Muscle layer of colon (tissue), 2 donors: ENCODE measurements at regions not wholly inside any gene's neighbourhood (a gene's known extent, or its start where the extent isn't known, plus 50 kb on each side); places are given as distances from the start of the nearest gene placed in this dataset.

Source experiments
- H3K27ac ChIP-seq: one replicate; pipeline ENCODE4 v1.7.0; 2013; ENCODE audit warnings: low read depth, mild to moderate bottlenecking, low read length, moderate library complexity
- H3K27me3 ChIP-seq, 2 donors: one replicate each; pipeline ENCODE4 v1.7.0; 2013; ENCODE audit warnings: low read length in 2 of 2, mild to moderate bottlenecking in 2 of 2; ENCODE audit not compliant: insufficient read depth in 2 of 2, control insufficient read depth in 1 of 2
- H3K36me3 ChIP-seq: one replicate; pipeline ENCODE4 v1.7.0; 2013; ENCODE audit warnings: mild to moderate bottlenecking, low read length; ENCODE audit not compliant: insufficient read depth
- H3K4me1 ChIP-seq: one replicate; pipeline ENCODE4 v1.7.0; 2013; ENCODE audit warnings: mild to moderate bottlenecking, low read length; ENCODE audit not compliant: insufficient read depth
- H3K4me3 ChIP-seq, 2 donors: one replicate each; pipeline ENCODE4 v1.7.0; 2013; ENCODE audit warnings: low read length in 2 of 2, low read depth in 1 of 2, mild to moderate bottlenecking in 1 of 2, moderate library complexity in 1 of 2
- H3K9ac ChIP-seq: one replicate; pipeline ENCODE4 v1.7.0; 2013; ENCODE audit warnings: low read length
- H3K9me3 ChIP-seq: one replicate; pipeline ENCODE4 v1.7.0; 2013; ENCODE audit warnings: mild to moderate bottlenecking, low read length
- donor health status: abdominal sarcoma.
- donor health status: Adenocarcinoma of cecum.

DNA sequence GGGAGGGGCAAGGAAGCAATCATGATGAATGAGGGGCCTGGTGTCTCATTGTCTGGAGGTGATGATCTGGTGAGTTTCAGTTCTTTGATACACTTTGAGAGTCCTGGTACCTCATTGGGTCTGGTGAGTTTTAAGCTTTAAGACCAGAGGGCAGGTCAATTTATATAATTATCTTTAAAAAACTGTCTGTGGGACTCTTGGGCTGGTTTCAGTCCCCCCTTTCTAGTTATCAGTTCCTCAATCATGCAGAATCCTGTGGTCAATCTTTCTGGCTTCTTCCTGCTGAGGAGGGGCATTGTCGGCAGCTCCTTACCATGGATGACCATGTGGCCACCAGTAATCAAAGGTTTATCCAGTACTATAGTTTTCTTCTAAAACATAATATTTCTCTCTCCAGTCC, 789.1 kb downstream of the PCDH18 start:
- no peaks in the 10 kb centered on the region for H3K27me3 ChIP-seq
- no peaks in the 10 kb centered on the region for H3K9me3 ChIP-seq
- no peaks in the 10 kb centered on the region for H3K4me1 ChIP-seq
- no peak overlapping the region for H3K4me3 ChIP-seq
- H3K36me3 ChIP-seq, result no peaks in the 10 kb centered on the region
- no peak overlapping the region for H3K9ac ChIP-seq
- H3K27ac ChIP-seq, result no peak overlapping the region

GRCh38 chr4:136742333-136742732, 790.0 kb downstream of the PCDH18 start:
- H3K9ac ChIP-seq, result no peak overlapping the region
- no peaks in the 10 kb centered on the region for H3K4me1 ChIP-seq
- no peak overlapping the region for H3K4me3 ChIP-seq
- H3K27me3 ChIP-seq, result no peaks in the 10 kb centered on the region
- H3K36me3 ChIP-seq, result no peaks in the 10 kb centered on the region
- no peak overlapping the region for H3K27ac ChIP-seq
- H3K9me3 ChIP-seq, result no peaks in the 10 kb centered on the region

DNA sequence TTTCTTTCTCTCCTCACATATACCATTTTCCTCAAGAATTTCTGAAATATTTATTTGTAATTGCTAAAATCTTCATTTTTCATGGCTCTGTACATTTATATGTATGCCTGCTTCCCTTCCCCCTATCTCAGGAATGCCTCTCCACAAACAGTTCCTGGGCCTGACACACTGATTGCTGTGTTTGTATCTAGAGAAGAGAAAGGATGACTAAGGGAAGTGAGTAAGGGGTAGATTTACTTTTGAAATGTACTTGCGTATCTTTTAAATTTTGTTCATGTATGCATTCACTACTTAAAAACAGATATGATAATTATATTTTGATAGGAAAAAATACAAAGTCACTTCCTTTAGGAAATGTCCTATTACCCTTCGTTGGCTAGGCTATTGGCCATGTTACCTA, 790.8 kb downstream of the PCDH18 start:
- Histone ChIP-seq H3K4me1 (no peaks in the 10 kb centered on the region), H3K27me3 (no peaks in the 10 kb centered on the region), H3K36me3 (no peaks in the 10 kb centered on the region), H3K9me3 (no peaks in the 10 kb centered on the region), H3K4me3 (no peak overlapping the region), H3K9ac (no peak overlapping the region), H3K27ac (no peak overlapping the region)

GRCh38 chr4:136740326-136740725, 792.0 kb downstream of the PCDH18 start:
- Histone ChIP-seq H3K9me3 (no peaks in the 10 kb centered on the region), H3K36me3 (no peaks in the 10 kb centered on the region), H3K4me1 (no peaks in the 10 kb centered on the region), H3K27ac (no peak overlapping the region), H3K4me3 (no peak overlapping the region), H3K27me3 (no peaks in the 10 kb centered on the region), H3K9ac (no peak overlapping the region)

DNA sequence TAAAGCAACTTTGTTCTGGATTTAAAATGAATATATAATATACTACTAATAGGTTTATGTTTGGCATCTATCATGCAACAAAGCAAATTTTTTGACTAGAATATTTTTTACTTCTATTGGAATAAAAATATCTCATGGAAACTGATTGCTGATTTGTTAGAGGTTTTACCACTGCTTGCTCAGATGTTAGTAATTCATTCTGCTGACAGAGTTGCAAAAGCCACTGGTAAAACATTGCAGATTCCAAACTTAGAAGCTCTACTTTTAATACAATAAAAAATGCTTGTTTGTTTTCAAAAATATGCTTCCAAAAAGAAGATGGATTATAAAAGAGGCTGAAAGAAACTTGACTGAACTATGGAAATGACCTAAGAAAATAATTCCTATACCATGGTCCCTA, 795.2 kb downstream of the PCDH18 start:
- no peaks in the 10 kb centered on the region for H3K27me3 ChIP-seq
- no peaks in the 10 kb centered on the region for H3K4me1 ChIP-seq
- no peaks in the 10 kb centered on the region for H3K36me3 ChIP-seq

DNA sequence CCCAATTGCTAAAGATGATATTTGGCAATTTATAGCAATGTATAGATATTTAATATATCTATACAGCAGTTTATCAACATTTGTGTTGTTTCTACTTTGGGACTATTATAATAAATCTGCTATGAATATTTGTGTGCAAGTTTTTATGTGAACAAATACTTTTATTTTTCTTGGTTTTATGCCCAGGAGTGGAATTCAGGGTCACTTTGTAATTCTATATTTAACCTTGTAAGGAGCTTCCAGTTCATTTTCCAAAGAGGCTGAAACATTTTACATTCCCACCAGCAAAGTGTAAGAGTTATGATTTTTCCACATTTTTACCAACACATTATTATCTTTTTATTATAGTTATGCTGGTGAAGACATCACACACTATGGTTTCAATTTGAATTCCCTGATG, 801.3 kb downstream of the PCDH18 start:
- Histone ChIP-seq H3K27ac (no peak overlapping the region), H3K9ac (no peak overlapping the region), H3K4me1 (no peaks in the 10 kb centered on the region), H3K9me3 (no peaks in the 10 kb centered on the region), H3K27me3 (no peaks in the 10 kb centered on the region), H3K4me3 (no peak overlapping the region), H3K36me3 (no peaks in the 10 kb centered on the region)

More for the DNA sequence above, 795.2 kb downstream of the PCDH18 start:
- no peaks in the 10 kb centered on the region for H3K9me3 ChIP-seq
- no peak overlapping the region for H3K4me3 ChIP-seq
- H3K27ac ChIP-seq, result no peak overlapping the region
- no peak overlapping the region for H3K9ac ChIP-seq

GRCh38 chr4:136725286-136726081, 806.8 kb downstream of the PCDH18 start:
- no peak overlapping the region for H3K27ac ChIP-seq
- H3K4me3 ChIP-seq, result no peak overlapping the region
- H3K36me3 ChIP-seq, result no peaks in the 10 kb centered on the region
- no peak overlapping the region for H3K9ac ChIP-seq
- H3K4me1 ChIP-seq, result no peaks in the 10 kb centered on the region
- no peaks in the 10 kb centered on the region for H3K9me3 ChIP-seq
- no peaks in the 10 kb centered on the region for H3K27me3 ChIP-seq

DNA sequence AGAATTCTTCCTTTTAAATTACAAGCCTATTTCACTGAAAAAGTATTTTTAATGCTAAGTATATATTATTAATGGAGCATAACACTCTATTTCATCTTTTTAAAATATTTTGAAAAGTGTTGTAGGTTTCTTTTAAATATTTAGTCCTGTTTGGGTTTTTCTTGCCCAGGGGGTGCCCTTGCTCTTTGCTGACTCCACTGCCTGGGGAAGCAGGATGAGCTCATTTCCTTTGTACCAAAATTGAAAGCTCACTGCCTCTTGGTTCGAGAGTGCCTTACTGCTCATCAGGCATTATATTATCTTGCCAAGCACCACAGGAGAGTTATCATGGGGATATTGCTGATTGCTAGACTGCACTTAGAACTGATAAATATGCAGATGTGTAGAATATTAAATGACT, 819.2 kb downstream of the PCDH18 start:
- H3K27ac ChIP-seq, result no peak overlapping the region

GRCh38 chr4:136709897-136710296, 822.4 kb downstream of the PCDH18 start:
- H3K4me1 ChIP-seq, result peaks cover 8% of the 10 kb centered on the region
- no peak overlapping the region for H3K27ac ChIP-seq

More for the DNA sequence above, 819.2 kb downstream of the PCDH18 start:
- no peaks in the 10 kb centered on the region for H3K36me3 ChIP-seq
- H3K4me1 ChIP-seq, result peaks cover 8% of the 10 kb centered on the region
- H3K4me3 ChIP-seq, result no peak overlapping the region
- no peaks in the 10 kb centered on the region for H3K9me3 ChIP-seq
- H3K27me3 ChIP-seq, result no peaks in the 10 kb centered on the region
- no peak overlapping the region for H3K9ac ChIP-seq

DNA sequence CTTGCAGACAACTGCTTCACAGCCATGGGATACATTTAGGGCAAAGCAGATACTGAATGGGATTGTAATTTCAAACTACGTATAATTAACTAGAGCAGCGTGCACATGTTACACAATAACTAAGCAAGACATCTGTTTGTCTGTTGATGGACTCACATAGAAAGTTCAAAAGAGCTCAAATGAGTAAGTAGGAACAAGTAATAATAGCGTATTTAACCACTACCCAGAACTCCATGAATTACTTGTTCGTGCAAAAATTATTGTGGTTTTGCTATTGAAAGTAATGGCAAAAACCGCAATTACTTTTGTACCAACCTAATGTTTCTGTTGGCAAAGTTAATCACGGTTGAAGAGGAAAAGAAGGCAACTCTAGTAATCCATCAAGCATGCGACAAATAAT, 825.4 kb downstream of the PCDH18 start:
- Histone ChIP-seq H3K9ac (no peak overlapping the region), H3K27ac (no peak overlapping the region), H3K4me1 (peaks cover 8% of the 10 kb centered on the region), H3K4me3 (no peak overlapping the region), H3K27me3 (no peaks in the 10 kb centered on the region), H3K9me3 (no peaks in the 10 kb centered on the region), H3K36me3 (no peaks in the 10 kb centered on the region)

More at GRCh38 chr4:136709897-136710296, 822.4 kb downstream of the PCDH18 start:
- Histone ChIP-seq H3K27me3 (no peaks in the 10 kb centered on the region), H3K9me3 (no peaks in the 10 kb centered on the region), H3K4me3 (no peak overlapping the region), H3K36me3 (no peaks in the 10 kb centered on the region), H3K9ac (no peak overlapping the region)

- Histone ChIP-seq H3K9ac (no peak overlapping the region), H3K4me1 (no peaks in the 10 kb centered on the region), H3K9me3 (no peaks in the 10 kb centered on the region), H3K27me3 (no peaks in the 10 kb centered on the region), H3K36me3 (no peaks in the 10 kb centered on the region), H3K4me3 (no peak overlapping the region), H3K27ac (no peak overlapping the region)
Observed at GRCh38 chr4:136699905-136700304, 832.4 kb downstream of the PCDH18 start.

DNA sequence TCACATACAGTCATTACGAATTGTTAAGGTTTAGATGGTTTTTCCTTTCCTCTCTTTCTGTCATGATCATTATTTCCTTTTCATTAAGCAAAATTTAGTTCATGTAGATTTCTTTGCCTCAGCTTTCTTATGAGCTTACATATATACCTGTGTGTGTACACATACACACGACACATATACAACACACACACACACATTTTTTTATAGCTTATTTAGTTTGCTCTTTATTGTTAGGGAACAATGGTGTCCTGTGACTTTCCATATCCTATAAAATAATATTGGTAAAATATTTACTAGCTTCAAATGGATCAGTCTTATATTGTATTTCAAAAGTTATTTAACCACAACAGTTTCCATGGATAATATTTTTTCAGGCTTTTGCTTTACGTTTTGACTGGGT, 840.7 kb downstream of the PCDH18 start:
- no peak overlapping the region for H3K4me3 ChIP-seq
- no peaks in the 10 kb centered on the region for H3K27me3 ChIP-seq
- H3K9me3 ChIP-seq, result no peaks in the 10 kb centered on the region
- H3K9ac ChIP-seq, result no peak overlapping the region
- H3K27ac ChIP-seq, result no peak overlapping the region
- H3K4me1 ChIP-seq, result no peaks in the 10 kb centered on the region
- H3K36me3 ChIP-seq, result no peaks in the 10 kb centered on the region
